ENCODE measurements at regions not wholly inside any gene's neighbourhood (a gene's known extent, or its start where the extent isn't known, plus 50 kb on each side); places are given as distances from the start of the nearest gene placed in this dataset.

GRCh38 chr1:13970631-13971247, 270.8 kb downstream of the PRDM2 start:
- TF ChIP-seq BORCS8-MEF2B (CRISPR knock-in tag; IDR thresholded peaks at IDR 0.05) (no peak), PHB2 (IDR thresholded peaks at IDR 0.05; ENCODE audit: partially characterized antibody) (no peak), KAT7 (CRISPR knock-in tag; IDR thresholded peaks at IDR 0.05; ENCODE audit: borderline replicate concordance) (no peak), SRF (IDR thresholded peaks at IDR 0.05; ENCODE audit: low read depth, low read length) (no peak), POLR2A (IDR thresholded peaks at IDR 0.05; ENCODE audit: insufficient read depth in 1 of 2, low read depth in 2 of 2, low read length in 2 of 2) (no peak), BRD4 (CRISPR knock-in tag; IDR thresholded peaks at IDR 0.05) (no peak), AFF4 (CRISPR knock-in tag; IDR thresholded peaks at IDR 0.05) (no peak), RARA (CRISPR knock-in tag; IDR thresholded peaks at IDR 0.05) (no peak), USF2 (IDR thresholded peaks at IDR 0.05; ENCODE audit: low read depth, low read length) (no peak), USF2 (CRISPR knock-in tag; IDR thresholded peaks at IDR 0.05; ENCODE audit: borderline replicate concordance) (no peak), SRSF1 (optimal IDR thresholded peaks at IDR 0.05; ENCODE audit: low read depth, low read length) (no peak), ZNF354B (CRISPR knock-in tag; IDR thresholded peaks at IDR 0.05) (no peak), MAFF (IDR thresholded peaks at IDR 0.05; ENCODE audit: low read depth, low read length) (peak; percentile 59)
